ENCODE measurements at regions not wholly inside any gene's neighbourhood (a gene's known extent, or its start where the extent isn't known, plus 50 kb on each side); places are given as distances from the start of the nearest gene placed in this dataset.

- TF ChIP-seq EZH2 (IDR thresholded peaks at IDR 0.05; ENCODE audit: borderline replicate concordance, low read length), result no peak
- no peak for TF ChIP-seq CTCF (IDR thresholded peaks at IDR 0.05; ENCODE audit: low read length)
These were observed 391.1 kb downstream of the KCNJ2 start for GRCh38 chr17:70560471-70560870.

Measured in OCI-LY1 (cell line).